CD14-positive monocyte (primary cell): ENCODE measurements at regions not wholly inside any gene's neighbourhood (a gene's known extent, or its start where the extent isn't known, plus 50 kb on each side); places are given as distances from the start of the nearest gene placed in this dataset.

ENCODE experiments used
- DNase-seq, 3 donors: peaks; one replicate each; pipeline ENCODE4 v3.0.0-alpha.2; 2011 to 2022
- H2AFZ ChIP-seq: 2 replicates; pipeline ENCODE4 v1.6.0; 2012; ENCODE audit warnings: mild to moderate bottlenecking, low read depth, low read length, inconsistent platforms; ENCODE audit not compliant: insufficient read depth, poor library complexity, severe bottlenecking
- H3K27ac ChIP-seq, 2 donors: 1 replicate in 1 of 2; 2 replicates in 1 of 2; pipeline ENCODE4 v1.5.1; 2012 to 2013; ENCODE audit warnings: low read length in 2 of 2, control low read depth in 1 of 2, inconsistent platforms in 1 of 2, low read depth in 1 of 2, mild to moderate bottlenecking in 1 of 2
- H3K27me3 ChIP-seq, 2 donors: one replicate each; pipeline versions ENCODE4 v1.6.0 to v1.6.1; 2011 to 2013; ENCODE audit warnings: low read length in 2 of 2; ENCODE audit not compliant: control insufficient read depth in 2 of 2, insufficient read depth in 2 of 2
- H3K36me3 ChIP-seq, 2 donors: replicated peaks in 1 of 2; 1 replicate in 1 of 2; 2 replicates in 1 of 2; pipeline versions ENCODE4 v1.5.1 to v1.6.1; 2012 to 2013; ENCODE audit warnings: low read length in 2 of 2, control low read depth in 1 of 2, inconsistent platforms in 1 of 2, mild to moderate bottlenecking in 1 of 2; ENCODE audit not compliant: insufficient read depth in 2 of 2, control insufficient read depth in 1 of 2
- H3K4me1 ChIP-seq, 2 donors: 1 replicate in 1 of 2; 2 replicates in 1 of 2; pipeline versions ENCODE4 v1.5.1 to v1.6.1; 2012 to 2013; ENCODE audit warnings: low read length in 2 of 2, control low read depth in 1 of 2, inconsistent platforms in 1 of 2, mild to moderate bottlenecking in 1 of 2, moderate library complexity in 1 of 2; ENCODE audit not compliant: insufficient read depth in 2 of 2, control insufficient read depth in 1 of 2
- H3K4me2 ChIP-seq: replicated peaks from 2 replicates; pipeline ENCODE3; 2012; ENCODE audit warnings: low read length, moderate library complexity, mild to moderate bottlenecking; ENCODE audit not compliant: poor library complexity, severe bottlenecking; ENCODE audit errors: extremely low read depth
- H3K4me3 ChIP-seq, 3 experiments: fragments of 200-600 bp in 1 of 3; sonication (generic) in 1 of 3; replicated peaks in 1 of 3; 1 replicate in 2 of 3; 2 replicates in 1 of 3; pipeline ENCODE4 v1.5.1; 2011 to 2013; ENCODE audit warnings: low read length in 3 of 3, mild to moderate bottlenecking in 3 of 3, control low read depth in 2 of 3, low read depth in 2 of 3, inconsistent platforms in 1 of 3, moderate library complexity in 1 of 3
- H3K79me2 ChIP-seq: 2 replicates; pipeline ENCODE4 v1.6.0; 2012; ENCODE audit warnings: mild to moderate bottlenecking, control low read depth, inconsistent platforms, low read length, moderate library complexity; ENCODE audit not compliant: insufficient read depth
- H3K9ac ChIP-seq: 2 replicates; pipeline ENCODE4 v1.6.0; 2017; ENCODE audit warnings: low read length, mild to moderate bottlenecking; ENCODE audit not compliant: insufficient read depth, poor library complexity, severe bottlenecking
- H3K9me3 ChIP-seq, 2 donors: replicated peaks in 1 of 2; 1 replicate in 1 of 2; 2 replicates in 1 of 2; pipeline versions ENCODE4 v1.5.1 to v1.6.1; 2012 to 2013; ENCODE audit warnings: low read length in 2 of 2, control low read depth in 1 of 2; ENCODE audit not compliant: control insufficient read depth in 1 of 2, insufficient read depth in 1 of 2
- H4K20me1 ChIP-seq: 2 replicates; pipeline ENCODE4 v1.6.0; 2012; ENCODE audit warnings: mild to moderate bottlenecking, low read length, control low read depth, moderate library complexity; ENCODE audit not compliant: insufficient read depth
- H3K27ac Mint-ChIP-seq, 7 donors: one replicate each; pipeline ENCODE4 v1.8.0; 2020; ENCODE audit warnings: mild to moderate bottlenecking in 7 of 7, mixed read lengths in 7 of 7, moderate library complexity in 6 of 7, inconsistent platforms in 2 of 7
- H3K27me3 Mint-ChIP-seq, 3 donors: one replicate each; pipeline ENCODE4 v1.8.0; 2021 to 2022; ENCODE audit warnings: low read depth in 3 of 3, mild to moderate bottlenecking in 3 of 3, mixed read lengths in 3 of 3, moderate library complexity in 3 of 3, inconsistent platforms in 1 of 3
- H3K36me3 Mint-ChIP-seq, 2 donors: one replicate each; pipeline ENCODE4 v1.8.0; 2020; ENCODE audit warnings: mixed read lengths in 2 of 2, inconsistent platforms in 1 of 2, mild to moderate bottlenecking in 1 of 2
- H3K4me1 Mint-ChIP-seq: one replicate; pipeline ENCODE4 v1.8.0; 2020; ENCODE audit warnings: mild to moderate bottlenecking, mixed read lengths
- H3K4me3 Mint-ChIP-seq, 2 donors: one replicate each; pipeline ENCODE4 v1.8.0; 2020; ENCODE audit warnings: mild to moderate bottlenecking in 2 of 2, mixed read lengths in 2 of 2, moderate library complexity in 1 of 2
- H3K9me3 Mint-ChIP-seq, 7 donors: one replicate each; pipeline ENCODE4 v1.8.0; 2020 to 2022; ENCODE audit warnings: mixed read lengths in 7 of 7, mild to moderate bottlenecking in 6 of 7, moderate library complexity in 6 of 7, inconsistent platforms in 2 of 7
- CTCF ChIP-seq: fragments of 200-600 bp; IDR thresholded peaks from one replicate; pipeline ENCODE4 v1.8.0; 2022; ENCODE audit warnings: antibody characterized with exemption, mild to moderate bottlenecking
- WGBS: methylation state at CpG from one replicate; pipeline ENCODE4 v1.1.5; 2013; ENCODE audit warnings: missing lambda C conversion rate; ENCODE audit not compliant: insufficient coverage; 5-methylcytosine and 5-hydroxymethylcytosine counted together
- intact Hi-C, 2 donors: fragments of 100-400 bp; cut with micrococcal nuclease; formaldehyde crosslinking; loops; one replicate each; pipeline versions ENCODE4 v1.15.0 to v1.15.1; 2023

GRCh38 chr1:59057211-59057694 lies 239.6 kb upstream of the FGGY start:
- no peaks in the 10 kb centered on the region for H3K9me3 ChIP-seq
- H2AFZ ChIP-seq, result no peak overlapping the region
- H3K9ac ChIP-seq, result no peak overlapping the region
- no peak overlapping the region for H3K4me2 ChIP-seq
- no peaks in the 10 kb centered on the region for H3K4me1 ChIP-seq
- no peaks in the 10 kb centered on the region for H3K27me3 ChIP-seq
- intact Hi-C loops, result no loop called here
- Mint-ChIP-seq H3K9me3 (peaks cover 0 to 3% (median 0%) of the 10 kb centered on the region in 7 donors), H3K27me3 (peaks cover 0 to 4% (median 2%) of the 10 kb centered on the region in 3 donors), H3K4me3 (no peak overlapping the region), H3K27ac (peak overlapping the region in 5 of 7 donors; percentile 23 to 82 (median 74)), H3K36me3 (no peaks in the 10 kb centered on the region), H3K4me1 (peaks cover 8% of the 10 kb centered on the region)
- WGBS, result 94% methylated on average over 2 of the region's 6 CpGs
- H3K79me2 ChIP-seq, result no peaks in the 10 kb centered on the region
- H3K4me3 ChIP-seq, result no peak overlapping the region
- H3K27ac ChIP-seq, result no peak overlapping the region
- no peaks in the 10 kb centered on the region for H4K20me1 ChIP-seq
- no peak for TF ChIP-seq CTCF
- DNase-seq, result peak; percentile 35 to 54 (median 52)
- no peaks in the 10 kb centered on the region for H3K36me3 ChIP-seq

DNA sequence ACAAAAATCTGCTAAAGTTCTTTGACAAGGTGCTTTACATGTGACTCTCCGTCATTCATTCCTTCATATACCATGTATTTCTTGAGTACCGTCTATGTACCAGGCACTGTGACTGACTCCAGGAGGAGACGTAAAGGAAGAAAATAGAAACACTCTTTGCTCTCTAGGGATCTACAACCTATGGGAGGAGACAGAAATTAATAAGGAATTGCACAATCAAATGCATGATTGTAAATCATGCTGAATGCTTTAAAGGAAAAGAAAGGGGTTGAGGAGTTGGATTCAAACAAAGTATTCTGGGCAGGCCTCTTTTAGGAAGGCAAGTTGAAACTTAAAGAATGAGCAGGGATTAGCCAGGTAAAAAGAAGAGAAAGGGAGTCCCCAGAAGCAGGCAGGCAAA lies 239.1 kb upstream of the FGGY start:
- H3K79me2 ChIP-seq, result no peaks in the 10 kb centered on the region
- Mint-ChIP-seq H3K27ac (peak overlapping the region in 4 of 7 donors; percentile 23 to 64 (median 49)), H3K4me3 (no peak overlapping the region), H3K27me3 (peaks cover 0 to 4% (median 2%) of the 10 kb centered on the region in 3 donors), H3K36me3 (no peaks in the 10 kb centered on the region), H3K4me1 (peaks cover 8% of the 10 kb centered on the region), H3K9me3 (peaks cover 0 to 3% (median 0%) of the 10 kb centered on the region in 7 donors)
- no peak overlapping the region for H2AFZ ChIP-seq
- H3K4me1 ChIP-seq, result no peaks in the 10 kb centered on the region
- no CpG with 5 or more reads among the region's 3 CpGs for WGBS
- no peaks in the 10 kb centered on the region for H3K36me3 ChIP-seq
- H3K9me3 ChIP-seq, result no peaks in the 10 kb centered on the region
- H3K9ac ChIP-seq, result no peak overlapping the region
- intact Hi-C loops, result no loop called here
- no peak overlapping the region for H3K4me3 ChIP-seq
- H3K27me3 ChIP-seq, result no peaks in the 10 kb centered on the region
- no peaks in the 10 kb centered on the region for H4K20me1 ChIP-seq
- TF ChIP-seq CTCF, result no peak
- no peak for DNase-seq
- H3K4me2 ChIP-seq, result no peak overlapping the region
- no peak overlapping the region for H3K27ac ChIP-seq
